Ishikawa (cell line): ENCODE measurements at regions not wholly inside any gene's neighbourhood (a gene's known extent, or its start where the extent isn't known, plus 50 kb on each side); places are given as distances from the start of the nearest gene placed in this dataset.

ENCODE experiments used
- CEBPB ChIP-seq: IDR thresholded peaks from 2 replicates; pipeline ENCODE4 v1.6.1; 2012
- CREB1 ChIP-seq: IDR thresholded peaks from 2 replicates; pipeline ENCODE4 v1.6.1; 2012; ENCODE audit warnings: low read depth
- EGR1 ChIP-seq: IDR thresholded peaks from 2 replicates; pipeline ENCODE4 v1.6.1; 2012
- EP300 ChIP-seq: IDR thresholded peaks from 2 replicates; pipeline ENCODE4 v1.6.1; 2012; ENCODE audit warnings: borderline replicate concordance
- FOXM1 ChIP-seq: IDR thresholded peaks from 2 replicates; pipeline ENCODE4 v1.6.1; 2012; ENCODE audit warnings: low read depth, borderline replicate concordance
- MAX ChIP-seq: IDR thresholded peaks from 2 replicates; pipeline ENCODE4 v1.6.1; 2012
- NFIC ChIP-seq: IDR thresholded peaks from 2 replicates; pipeline ENCODE4 v1.6.1; 2012
- RAD21 ChIP-seq: IDR thresholded peaks from 2 replicates; pipeline ENCODE4 v1.6.1; 2012; ENCODE audit warnings: low read depth
- REST ChIP-seq: IDR thresholded peaks from 2 replicates; pipeline ENCODE4 v1.6.1; 2012; ENCODE audit warnings: low read depth, mild to moderate bottlenecking
- TAF1 ChIP-seq: IDR thresholded peaks from 2 replicates; pipeline ENCODE4 v1.6.1; 2012; ENCODE audit warnings: low read depth, mild to moderate bottlenecking
- TCF12 ChIP-seq: IDR thresholded peaks from 2 replicates; pipeline ENCODE4 v1.6.1; 2012; ENCODE audit warnings: low read depth
- TEAD4 ChIP-seq: IDR thresholded peaks from 2 replicates; pipeline ENCODE4 v1.6.1; 2012
- YY1 ChIP-seq: IDR thresholded peaks from 2 replicates; pipeline ENCODE4 v1.6.1; 2012; ENCODE audit warnings: low read depth
- ZBTB7A ChIP-seq: IDR thresholded peaks from 2 replicates; pipeline ENCODE4 v1.6.1; 2012; ENCODE audit warnings: low read depth
- TF ChIP-seq, protein P1 (sequence below): IDR thresholded peaks from 2 replicates; pipeline ENCODE4 v1.6.1; 2012

DNA sequence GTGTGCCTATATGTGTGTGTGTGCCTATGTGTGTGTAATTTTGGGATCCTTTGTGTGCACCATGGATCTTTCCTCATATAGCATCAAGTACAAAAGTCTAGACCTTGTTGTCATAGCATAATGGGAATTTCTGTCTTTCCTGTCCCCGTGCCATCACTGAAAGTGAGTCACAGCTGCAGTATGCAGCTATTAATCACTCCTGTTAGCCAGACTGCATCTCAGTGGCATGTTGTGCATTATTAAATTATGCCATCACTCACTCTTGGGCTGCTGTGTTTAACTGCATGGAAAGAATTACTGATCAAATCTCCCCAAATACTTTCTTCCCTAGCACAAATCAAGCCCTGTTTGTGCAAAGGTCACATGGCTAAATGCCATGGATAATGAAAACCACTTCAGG, 92.4 kb downstream of the CBLN1 start:
- TF ChIP-seq TAF1 (no peak), TEAD4 (no peak), TCF12 (no peak), ZBTB7A (no peak), RAD21 (no peak), MAX (no peak), FOXM1 (no peak), CEBPB (no peak), EP300 (no peak), EGR1 (no peak), YY1 (no peak), NFIC (no peak), REST (no peak), CREB1 (no peak)
- TF ChIP-seq, protein P1, sequence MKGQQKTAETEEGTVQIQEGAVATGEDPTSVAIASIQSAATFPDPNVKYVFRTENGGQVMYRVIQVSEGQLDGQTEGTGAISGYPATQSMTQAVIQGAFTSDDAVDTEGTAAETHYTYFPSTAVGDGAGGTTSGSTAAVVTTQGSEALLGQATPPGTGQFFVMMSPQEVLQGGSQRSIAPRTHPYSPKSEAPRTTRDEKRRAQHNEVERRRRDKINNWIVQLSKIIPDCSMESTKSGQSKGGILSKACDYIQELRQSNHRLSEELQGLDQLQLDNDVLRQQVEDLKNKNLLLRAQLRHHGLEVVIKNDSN: no peak

DNA sequence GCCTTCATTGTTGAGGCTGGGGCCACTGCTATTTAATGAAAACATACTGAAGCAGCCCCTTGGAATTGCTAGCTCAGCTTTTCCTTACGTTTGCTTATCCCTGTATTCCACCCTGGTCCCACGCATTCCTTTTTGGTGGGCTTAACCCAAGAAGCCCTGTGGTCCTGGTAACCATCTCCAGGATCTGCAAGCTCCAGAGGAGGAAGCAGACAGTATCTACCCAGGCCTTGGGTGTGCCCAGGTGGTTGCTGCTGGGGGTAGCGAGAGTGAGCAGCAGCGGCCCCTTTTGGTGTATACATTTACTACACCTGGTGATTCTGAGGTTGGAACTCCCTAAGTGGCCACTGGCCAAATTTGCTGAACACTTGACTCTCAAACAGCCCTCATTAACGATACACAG, 97.7 kb downstream of the CBLN1 start:
- no peak for TF ChIP-seq EP300
- peak; percentile 47 for TF ChIP-seq RAD21

- TF ChIP-seq CEBPB: no peak
These were observed 99.7 kb downstream of the CBLN1 start for GRCh38 chr16:49181791-49182518.

- no peak for TF ChIP-seq REST
- no peak for TF ChIP-seq TAF1
- TF ChIP-seq EP300: no peak
- TF ChIP-seq FOXM1: no peak
- no peak for TF ChIP-seq CREB1
- no peak for TF ChIP-seq TEAD4
- TF ChIP-seq EGR1: no peak
- no peak for TF ChIP-seq RAD21
- TF ChIP-seq NFIC: no peak
- no peak for TF ChIP-seq MAX
- TF ChIP-seq YY1: no peak
- TF ChIP-seq ZBTB7A: no peak
- no peak for TF ChIP-seq CEBPB
- TF ChIP-seq, protein P1: no peak
- no peak for TF ChIP-seq TCF12
These were observed 101.8 kb downstream of the CBLN1 start for GRCh38 chr16:49179714-49180330.

GRCh38 chr16:49168126-49168525, 113.5 kb downstream of the CBLN1 start:
- TF ChIP-seq CEBPB (no peak), NFIC (no peak), YY1 (no peak), ZBTB7A (no peak), TAF1 (no peak), RAD21 (no peak)

GRCh38 chr16:49165025-49165424, 116.6 kb downstream of the CBLN1 start:
- TF ChIP-seq TAF1: no peak
- no peak for TF ChIP-seq YY1
- no peak for TF ChIP-seq NFIC
- TF ChIP-seq REST: no peak
- no peak for TF ChIP-seq ZBTB7A
- TF ChIP-seq RAD21: no peak
- no peak for TF ChIP-seq EGR1
- TF ChIP-seq TEAD4: no peak
- TF ChIP-seq MAX: no peak
- TF ChIP-seq, protein P1: no peak
- TF ChIP-seq CREB1: no peak
- no peak for TF ChIP-seq EP300
- TF ChIP-seq TCF12: no peak
